ENCODE measurements at regions not wholly inside any gene's neighbourhood (a gene's known extent, or its start where the extent isn't known, plus 50 kb on each side); places are given as distances from the start of the nearest gene placed in this dataset.

DNA sequence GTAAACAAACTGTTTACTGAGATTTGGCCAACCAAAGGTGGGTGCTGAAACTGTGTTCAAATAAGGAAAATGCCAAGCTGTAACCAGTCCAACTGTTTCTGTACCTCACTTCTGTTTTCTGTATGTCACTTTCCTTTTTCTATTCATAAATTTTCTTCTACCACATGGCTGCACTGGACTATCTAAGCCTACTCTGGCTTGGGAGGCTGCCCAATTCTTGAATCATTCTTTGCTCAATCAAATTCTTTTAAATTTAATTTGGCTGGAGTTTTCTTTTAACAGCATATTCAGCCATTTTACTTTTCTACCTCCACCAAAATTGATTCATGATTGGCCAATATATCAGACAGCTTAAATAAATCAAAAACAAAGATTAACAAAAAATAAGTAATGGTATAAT is 1575.5 kb upstream of the SPRY2 start:
- H3K4me3 Mint-ChIP-seq, result no peak overlapping the region
- no peak for ATAC-seq (ENCODE audit: low read depth)
- intact Hi-C loops (cut with micrococcal nuclease), result no loop called here

DNA sequence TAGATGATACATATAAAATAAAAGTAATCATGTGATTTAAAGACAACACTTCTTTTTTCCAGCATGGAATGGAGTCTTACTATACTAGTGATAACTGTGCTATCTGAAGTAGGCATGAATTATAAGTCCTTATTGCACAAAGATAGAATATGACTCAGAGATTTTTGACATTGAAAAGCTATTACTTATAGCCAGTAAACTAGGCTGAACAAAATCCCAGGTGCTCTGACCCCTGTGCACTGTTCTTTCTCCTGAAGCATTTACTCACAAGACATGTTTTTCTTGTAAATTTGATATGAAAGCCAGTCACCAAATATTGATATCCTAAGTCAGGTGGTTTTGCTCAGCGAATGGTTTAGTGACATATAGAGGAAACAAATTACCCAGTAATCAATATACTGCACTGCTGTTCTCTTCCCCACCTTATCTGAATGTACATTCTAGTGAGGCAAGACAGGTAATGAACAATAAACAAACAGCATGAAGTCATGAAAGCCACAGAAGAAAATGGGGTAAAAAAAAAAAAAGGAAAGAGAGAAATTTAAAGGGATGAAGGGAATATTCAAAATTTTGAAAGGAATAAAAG is 1567.0 kb upstream of the SPRY2 start:
- Histone ChIP-seq H3K36me3 (replicated peaks in 1 of 2; ENCODE audit: control extremely low read depth in 1 of 2, control insufficient read depth in 1 of 2, extremely low read depth in 1 of 2, insufficient read depth in 2 of 2, low read length in 1 of 2) (no peaks in the 10 kb centered on the region), H3K79me2 (ENCODE audit: control insufficient read depth, insufficient read depth, low read length) (no peaks in the 10 kb centered on the region), H3K9me3 (ENCODE audit: control extremely low read depth in 1 of 3, control insufficient read depth in 2 of 3, insufficient read depth in 1 of 3, low read length in 2 of 3) (peaks cover 0 to 9% (median 0%) of the 10 kb centered on the region in 3 donors), H2AFZ (ENCODE audit: insufficient read depth, low read depth, low read length, poor library complexity, severe bottlenecking) (no peak overlapping the region), H3K4me3 (ENCODE audit: control extremely low read depth in 1 of 5, extremely low read depth in 1 of 5, insufficient read depth in 1 of 5, low read depth in 2 of 5, low read length in 4 of 5) (no peak overlapping the region), H3K4me1 (ENCODE audit: control insufficient read depth in 2 of 2, insufficient read depth in 2 of 2, low read length in 2 of 2) (no peaks in the 10 kb centered on the region), H4K20me1 (ENCODE audit: control insufficient read depth, insufficient read depth, low read length, poor library complexity, severe bottlenecking) (no peaks in the 10 kb centered on the region), H3K9ac (ENCODE audit: low read length) (no peak overlapping the region), H3K27ac (ENCODE audit: low read length in 2 of 2) (no peak overlapping the region), H3K4me2 (replicated peaks; ENCODE audit: low read depth, low read length, poor library complexity, severe bottlenecking) (no peak overlapping the region), H3K27me3 (replicated peaks in 1 of 4; ENCODE audit: control extremely low read depth in 1 of 4, control insufficient read depth in 3 of 4, insufficient read depth in 4 of 4, low read length in 3 of 4) (no peaks in the 10 kb centered on the region)
- WGBS (ENCODE audit: insufficient coverage), result no CpG with 5 or more reads among the region's 1 CpG
- TF ChIP-seq, protein P1, sequence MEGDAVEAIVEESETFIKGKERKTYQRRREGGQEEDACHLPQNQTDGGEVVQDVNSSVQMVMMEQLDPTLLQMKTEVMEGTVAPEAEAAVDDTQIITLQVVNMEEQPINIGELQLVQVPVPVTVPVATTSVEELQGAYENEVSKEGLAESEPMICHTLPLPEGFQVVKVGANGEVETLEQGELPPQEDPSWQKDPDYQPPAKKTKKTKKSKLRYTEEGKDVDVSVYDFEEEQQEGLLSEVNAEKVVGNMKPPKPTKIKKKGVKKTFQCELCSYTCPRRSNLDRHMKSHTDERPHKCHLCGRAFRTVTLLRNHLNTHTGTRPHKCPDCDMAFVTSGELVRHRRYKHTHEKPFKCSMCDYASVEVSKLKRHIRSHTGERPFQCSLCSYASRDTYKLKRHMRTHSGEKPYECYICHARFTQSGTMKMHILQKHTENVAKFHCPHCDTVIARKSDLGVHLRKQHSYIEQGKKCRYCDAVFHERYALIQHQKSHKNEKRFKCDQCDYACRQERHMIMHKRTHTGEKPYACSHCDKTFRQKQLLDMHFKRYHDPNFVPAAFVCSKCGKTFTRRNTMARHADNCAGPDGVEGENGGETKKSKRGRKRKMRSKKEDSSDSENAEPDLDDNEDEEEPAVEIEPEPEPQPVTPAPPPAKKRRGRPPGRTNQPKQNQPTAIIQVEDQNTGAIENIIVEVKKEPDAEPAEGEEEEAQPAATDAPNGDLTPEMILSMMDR (IDR thresholded peaks at IDR 0.05), result no peak
- TF ChIP-seq EZH2 (IDR thresholded peaks at IDR 0.05; ENCODE audit: borderline replicate concordance, insufficient read depth, low read depth, low read length, poor library complexity, severe bottlenecking), result no peak
- H3K4me1 Mint-ChIP-seq, result no peaks in the 10 kb centered on the region
- no peak overlapping the region for H3K27ac Mint-ChIP-seq
- no peak for DNase-seq
- intact Hi-C loops (cut with micrococcal nuclease), result no loop called here
- ChIA-PET POLR2A (no interaction called here), CTCF (no interaction called here)
- H3K4me3 Mint-ChIP-seq, result no peak overlapping the region
- H3K9me3 Mint-ChIP-seq (ENCODE audit: insufficient read depth), result no peaks in the 10 kb centered on the region
- no peak for ATAC-seq (ENCODE audit: low read depth)
- H3K27me3 Mint-ChIP-seq, result no peaks in the 10 kb centered on the region

More for the DNA sequence above, 1575.5 kb upstream of the SPRY2 start:
- Histone ChIP-seq H3K27me3 (replicated peaks in 1 of 4; ENCODE audit: control extremely low read depth in 1 of 4, control insufficient read depth in 3 of 4, insufficient read depth in 4 of 4, low read length in 3 of 4) (no peaks in the 10 kb centered on the region), H2AFZ (ENCODE audit: insufficient read depth, low read depth, low read length, poor library complexity, severe bottlenecking) (no peak overlapping the region), H3K4me2 (replicated peaks; ENCODE audit: low read depth, low read length, poor library complexity, severe bottlenecking) (no peak overlapping the region), H3K4me1 (ENCODE audit: control insufficient read depth in 2 of 2, insufficient read depth in 2 of 2, low read length in 2 of 2) (no peaks in the 10 kb centered on the region), H3K9me3 (ENCODE audit: control extremely low read depth in 1 of 3, control insufficient read depth in 2 of 3, insufficient read depth in 1 of 3, low read length in 2 of 3) (peaks cover 0 to 4% (median 0%) of the 10 kb centered on the region in 3 donors), H3K9ac (ENCODE audit: low read length) (no peak overlapping the region), H3K4me3 (ENCODE audit: control extremely low read depth in 1 of 5, extremely low read depth in 1 of 5, insufficient read depth in 1 of 5, low read depth in 2 of 5, low read length in 4 of 5) (no peak overlapping the region), H3K27ac (ENCODE audit: low read length in 2 of 2) (no peak overlapping the region), H3K36me3 (replicated peaks in 1 of 2; ENCODE audit: control extremely low read depth in 1 of 2, control insufficient read depth in 1 of 2, extremely low read depth in 1 of 2, insufficient read depth in 2 of 2, low read length in 1 of 2) (no peaks in the 10 kb centered on the region), H4K20me1 (ENCODE audit: control insufficient read depth, insufficient read depth, low read length, poor library complexity, severe bottlenecking) (no peaks in the 10 kb centered on the region), H3K79me2 (ENCODE audit: control insufficient read depth, insufficient read depth, low read length) (no peaks in the 10 kb centered on the region)
- POLR2A ChIA-PET, result no interaction called here
- Mint-ChIP-seq H3K9me3 (ENCODE audit: insufficient read depth) (peaks cover 3% of the 10 kb centered on the region), H3K27ac (no peak overlapping the region), H3K27me3 (no peaks in the 10 kb centered on the region), H3K4me1 (no peaks in the 10 kb centered on the region)
- CTCF ChIA-PET, result no interaction called here
- no peak for DNase-seq
- TF ChIP-seq, protein P1 (IDR thresholded peaks at IDR 0.05), result no peak
- no peak for TF ChIP-seq EZH2 (IDR thresholded peaks at IDR 0.05; ENCODE audit: borderline replicate concordance, insufficient read depth, low read depth, low read length, poor library complexity, severe bottlenecking)
